Sigmoid colon (tissue), 3 donors: ENCODE measurements at regions not wholly inside any gene's neighbourhood (a gene's known extent, or its start where the extent isn't known, plus 50 kb on each side); places are given as distances from the start of the nearest gene placed in this dataset.

Experiments
- CTCF ChIP-seq, 4 experiments: fragments of 450-650 bp in 3 of 4; fragments of 200-600 bp in 1 of 4; IDR thresholded peaks; one replicate each; pipeline ENCODE4 v1.5.1; 2016 to 2019; ENCODE audit warnings: antibody characterized with exemption in 4 of 4, mild to moderate bottlenecking in 3 of 4, moderate library complexity in 2 of 4
- POLR2A ChIP-seq, 2 donors: fragments of 450-650 bp; IDR thresholded peaks; one replicate each; pipeline ENCODE4 v1.6.1; 2016; ENCODE audit warnings: antibody characterized with exemption in 2 of 2, mild to moderate bottlenecking in 2 of 2, moderate library complexity in 2 of 2

GRCh38 chr17:72345536-72345935 lies 224.7 kb downstream of the SOX9 start:
- TF ChIP-seq CTCF (IDR thresholded peaks at IDR 0.05) (no peak), POLR2A (IDR thresholded peaks at IDR 0.05) (no peak)
